ENCODE measurements at regions not wholly inside any gene's neighbourhood (a gene's known extent, or its start where the extent isn't known, plus 50 kb on each side); places are given as distances from the start of the nearest gene placed in this dataset.
A peak's percentile ranks its signal among the peaks of the same experiment; 100 is the strongest.
"Not testable (repeated sequence)": the region's sequence is repeated elsewhere in the genome, so short reads cannot be mapped to it uniquely, and the experiment has no call there.

DNA sequence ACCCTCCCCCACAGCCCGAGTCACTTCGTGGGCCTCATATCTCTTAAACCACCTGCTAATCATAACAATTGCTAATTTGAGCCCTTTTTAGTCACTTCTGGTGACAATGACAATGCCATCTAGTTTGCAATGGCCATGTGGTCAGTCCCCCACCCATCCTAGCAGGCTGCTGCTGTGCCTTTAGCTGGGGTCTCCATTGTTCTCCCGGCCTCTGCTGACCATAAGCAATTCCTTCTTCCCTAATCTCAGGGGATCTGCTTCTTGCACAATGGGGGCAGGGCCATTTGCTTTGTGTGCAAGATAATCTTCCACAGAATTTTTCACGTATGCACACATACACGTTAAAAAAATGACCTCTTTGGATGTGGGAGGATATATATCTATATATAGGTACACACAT is 406.1 kb upstream of the ONECUT1 start:
- no peak overlapping the region for H3K18ac ChIP-seq (ENCODE audit: low read length)
- no peak overlapping the region for H2BK15ac ChIP-seq (replicated peaks; ENCODE audit: low read depth)
- no peaks in the 10 kb centered on the region for H3K79me1 ChIP-seq (ENCODE audit: low read length)
- H3K23ac ChIP-seq (ENCODE audit: low read length) = no peak overlapping the region
- no CpG with 5 or more reads among the region's 5 CpGs for WGBS (ENCODE audit: extremely low coverage, insufficient coverage, low lambda C conversion rate)
- H2AK5ac ChIP-seq (ENCODE audit: low read length) = no peak overlapping the region
- no peak overlapping the region for H2BK120ac ChIP-seq (ENCODE audit: low read depth, low read length)
- H3K9ac ChIP-seq (ENCODE audit: low read length) = no peak overlapping the region
- no peak overlapping the region for H3K27ac ChIP-seq (ENCODE audit: low read depth, low read length)
- H2BK5ac ChIP-seq (ENCODE audit: low read length) = no peak overlapping the region
- H4K8ac ChIP-seq (ENCODE audit: low read depth, low read length) = no peak overlapping the region
- H3K4me2 ChIP-seq (ENCODE audit: low read length) = no peak overlapping the region
- H3K79me2 ChIP-seq (ENCODE audit: control insufficient read depth, insufficient read depth, low read length) = no peaks in the 10 kb centered on the region
- no peak overlapping the region for H4K5ac ChIP-seq (ENCODE audit: low read length)
- peak; percentile 10 for DNase-seq
- H3K4ac ChIP-seq (ENCODE audit: low read depth, low read length) = no peak overlapping the region
- H3K4me3 ChIP-seq (ENCODE audit: low read length) = no peak overlapping the region
- H3K4me1 ChIP-seq (ENCODE audit: control insufficient read depth, low read depth, low read length) = peaks cover 4% of the 10 kb centered on the region
- H3K27me3 ChIP-seq (ENCODE audit: insufficient read depth, low read length, poor library complexity) = no peaks in the 10 kb centered on the region
- H3K56ac ChIP-seq (ENCODE audit: low read length) = no peak overlapping the region
- H3K36me3 ChIP-seq (ENCODE audit: control insufficient read depth, insufficient read depth, low read length) = no peaks in the 10 kb centered on the region

DNA sequence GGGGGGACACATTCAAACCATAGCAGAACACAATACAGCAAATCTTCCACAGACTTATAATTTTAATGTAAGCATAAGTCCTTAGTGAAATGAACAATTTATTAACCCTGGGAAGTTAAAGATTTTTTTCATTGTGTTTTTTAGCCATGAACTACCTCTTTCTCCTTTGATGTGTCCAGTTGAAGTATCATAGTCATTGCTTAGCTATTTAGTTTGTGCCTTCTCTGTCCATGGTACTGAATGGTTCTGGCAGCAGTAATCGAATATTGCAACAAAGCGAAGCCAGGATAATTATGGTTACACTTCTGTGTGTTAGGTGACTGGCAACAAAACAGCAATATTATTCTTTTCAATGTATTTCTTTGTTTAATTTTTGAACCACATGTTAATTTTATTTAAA is 403.0 kb upstream of the ONECUT1 start:
- DNase-seq = peak; percentile 30
- H3K79me1 ChIP-seq (ENCODE audit: low read length) = no peaks in the 10 kb centered on the region

DNA sequence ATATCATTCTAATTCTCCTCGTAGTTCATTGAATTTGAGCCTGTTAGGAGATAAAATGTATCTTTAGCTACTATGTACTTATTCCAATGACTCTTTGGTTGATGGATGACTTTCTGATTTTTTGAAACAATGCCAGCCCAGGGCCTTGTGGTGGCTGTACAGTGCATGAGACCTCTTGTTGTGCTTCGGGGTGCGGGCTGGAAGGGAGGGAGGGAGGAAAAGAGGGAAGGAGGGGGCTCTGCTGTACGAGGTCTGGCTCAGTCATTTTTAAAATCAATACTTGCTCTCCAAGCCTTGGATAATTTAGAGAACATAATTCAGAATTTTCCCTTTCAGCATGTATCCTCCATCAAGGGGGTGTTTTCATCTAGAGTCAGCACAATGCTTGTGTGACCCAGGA is 399.7 kb upstream of the ONECUT1 start:
- H3K4ac ChIP-seq (ENCODE audit: low read depth, low read length) = no peak overlapping the region
- H2AK5ac ChIP-seq (ENCODE audit: low read length) = no peak overlapping the region
- no peaks in the 10 kb centered on the region for H3K4me1 ChIP-seq (ENCODE audit: control insufficient read depth, low read depth, low read length)
- H3K4me2 ChIP-seq (ENCODE audit: low read length) = no peak overlapping the region
- H2BK120ac ChIP-seq (ENCODE audit: low read depth, low read length) = no peak overlapping the region
- no peak overlapping the region for H4K8ac ChIP-seq (ENCODE audit: low read depth, low read length)
- no peak overlapping the region for H3K9ac ChIP-seq (ENCODE audit: low read length)
- H2BK15ac ChIP-seq (replicated peaks; ENCODE audit: low read depth) = no peak overlapping the region
- no peak overlapping the region for H3K27ac ChIP-seq (ENCODE audit: low read depth, low read length)
- H3K79me2 ChIP-seq (ENCODE audit: control insufficient read depth, insufficient read depth, low read length) = no peaks in the 10 kb centered on the region
- H4K5ac ChIP-seq (ENCODE audit: low read length) = no peak overlapping the region
- no peak overlapping the region for H3K23ac ChIP-seq (ENCODE audit: low read length)
- no peaks in the 10 kb centered on the region for H3K36me3 ChIP-seq (ENCODE audit: control insufficient read depth, insufficient read depth, low read length)
- no peaks in the 10 kb centered on the region for H3K27me3 ChIP-seq (ENCODE audit: insufficient read depth, low read length, poor library complexity)
- no peak overlapping the region for H3K4me3 ChIP-seq (ENCODE audit: low read length)
- no peaks in the 10 kb centered on the region for H3K79me1 ChIP-seq (ENCODE audit: low read length)
- H3K56ac ChIP-seq (ENCODE audit: low read length) = no peak overlapping the region
- WGBS (ENCODE audit: extremely low coverage, insufficient coverage, low lambda C conversion rate) = no CpG with 5 or more reads among the region's 4 CpGs
- H3K18ac ChIP-seq (ENCODE audit: low read length) = no peak overlapping the region
- no peak overlapping the region for H2BK5ac ChIP-seq (ENCODE audit: low read length)
- DNase-seq = no peak

More for the DNA sequence above, 403.0 kb upstream of the ONECUT1 start:
- H2BK120ac ChIP-seq (ENCODE audit: low read depth, low read length) = no peak overlapping the region
- no peak overlapping the region for H2BK15ac ChIP-seq (replicated peaks; ENCODE audit: low read depth)
- no peak overlapping the region for H2BK5ac ChIP-seq (ENCODE audit: low read length)
- no peaks in the 10 kb centered on the region for H3K36me3 ChIP-seq (ENCODE audit: control insufficient read depth, insufficient read depth, low read length)
- no peak overlapping the region for H3K4ac ChIP-seq (ENCODE audit: low read depth, low read length)
- no peak overlapping the region for H3K18ac ChIP-seq (ENCODE audit: low read length)
- no peak overlapping the region for H4K8ac ChIP-seq (ENCODE audit: low read depth, low read length)
- H3K4me2 ChIP-seq (ENCODE audit: low read length) = no peak overlapping the region
- no peak overlapping the region for H3K27ac ChIP-seq (ENCODE audit: low read depth, low read length)
- H2AK5ac ChIP-seq (ENCODE audit: low read length) = no peak overlapping the region
- peaks cover 4% of the 10 kb centered on the region for H3K4me1 ChIP-seq (ENCODE audit: control insufficient read depth, low read depth, low read length)
- H4K5ac ChIP-seq (ENCODE audit: low read length) = no peak overlapping the region
- WGBS (ENCODE audit: extremely low coverage, insufficient coverage, low lambda C conversion rate) = no CpG with 5 or more reads among the region's 2 CpGs
- H3K9ac ChIP-seq (ENCODE audit: low read length) = no peak overlapping the region
- H3K56ac ChIP-seq (ENCODE audit: low read length) = no peak overlapping the region
- no peaks in the 10 kb centered on the region for H3K79me2 ChIP-seq (ENCODE audit: control insufficient read depth, insufficient read depth, low read length)
- H3K27me3 ChIP-seq (ENCODE audit: insufficient read depth, low read length, poor library complexity) = no peaks in the 10 kb centered on the region
- H3K23ac ChIP-seq (ENCODE audit: low read length) = no peak overlapping the region
- no peak overlapping the region for H3K4me3 ChIP-seq (ENCODE audit: low read length)

DNA sequence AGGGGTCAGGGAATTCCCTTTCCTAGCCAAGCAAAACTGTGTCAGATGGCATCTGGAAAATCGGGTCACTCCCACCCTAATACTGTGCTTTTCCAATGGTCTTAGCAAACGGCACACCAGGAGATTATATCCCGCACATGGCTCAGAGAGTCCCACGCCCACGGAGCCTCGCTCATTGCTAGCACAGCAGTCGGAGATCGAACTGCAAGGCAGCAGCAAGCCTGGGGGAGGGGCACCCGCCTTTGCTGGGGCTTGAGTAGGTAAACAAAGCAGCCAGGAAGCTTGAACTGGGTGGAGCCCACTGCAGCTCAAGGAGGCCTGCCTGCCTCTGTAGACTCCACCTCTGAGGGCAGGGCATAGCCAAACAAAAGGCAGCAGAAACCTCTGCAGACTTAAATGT is 393.3 kb upstream of the ONECUT1 start:
- not testable (repeated sequence) for H3K27ac ChIP-seq (ENCODE audit: low read depth, low read length)

DNA sequence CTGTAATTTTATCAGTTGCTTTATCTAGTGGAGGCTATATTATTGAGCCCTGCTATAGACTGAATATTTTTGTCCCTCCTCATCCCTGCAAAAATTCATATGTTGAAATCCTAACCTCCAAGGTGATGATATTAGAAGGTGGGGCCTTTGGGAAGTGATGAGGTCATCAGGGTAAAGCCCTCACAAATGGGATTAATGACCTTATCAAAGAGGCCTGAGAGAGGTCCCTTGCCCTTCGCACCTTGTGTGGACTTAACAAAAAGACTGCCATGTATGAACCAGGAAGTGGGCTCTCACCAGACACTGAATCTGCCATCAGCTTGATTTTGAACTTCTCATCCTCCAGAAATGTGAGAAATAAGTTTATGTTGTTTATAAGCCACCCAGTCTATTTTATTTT is 381.4 kb upstream of the ONECUT1 start:
- H4K5ac ChIP-seq (ENCODE audit: low read length) = no peak overlapping the region
- no peaks in the 10 kb centered on the region for H3K27me3 ChIP-seq (ENCODE audit: insufficient read depth, low read length, poor library complexity)
- WGBS (ENCODE audit: extremely low coverage, insufficient coverage, low lambda C conversion rate) = no CpG with 5 or more reads among the region's 1 CpG
- H2AK5ac ChIP-seq (ENCODE audit: low read length) = no peak overlapping the region
- H3K27ac ChIP-seq (ENCODE audit: low read depth, low read length) = no peak overlapping the region
- H3K4me2 ChIP-seq (ENCODE audit: low read length) = no peak overlapping the region
- H3K4me1 ChIP-seq (ENCODE audit: control insufficient read depth, low read depth, low read length) = no peaks in the 10 kb centered on the region
- no peaks in the 10 kb centered on the region for H3K79me2 ChIP-seq (ENCODE audit: control insufficient read depth, insufficient read depth, low read length)
- H3K4me3 ChIP-seq (ENCODE audit: low read length) = no peak overlapping the region
- no peak overlapping the region for H2BK120ac ChIP-seq (ENCODE audit: low read depth, low read length)
- no peak overlapping the region for H3K9ac ChIP-seq (ENCODE audit: low read length)
- H2BK5ac ChIP-seq (ENCODE audit: low read length) = no peak overlapping the region
- no peak overlapping the region for H3K4ac ChIP-seq (ENCODE audit: low read depth, low read length)
- H3K56ac ChIP-seq (ENCODE audit: low read length) = no peak overlapping the region
- H2BK15ac ChIP-seq (replicated peaks; ENCODE audit: low read depth) = no peak overlapping the region
- peak; percentile 26 for DNase-seq
- H3K79me1 ChIP-seq (ENCODE audit: low read length) = no peaks in the 10 kb centered on the region
- no peak overlapping the region for H3K23ac ChIP-seq (ENCODE audit: low read length)
- H4K8ac ChIP-seq (ENCODE audit: low read depth, low read length) = no peak overlapping the region
- H3K18ac ChIP-seq (ENCODE audit: low read length) = no peak overlapping the region
- no peaks in the 10 kb centered on the region for H3K36me3 ChIP-seq (ENCODE audit: control insufficient read depth, insufficient read depth, low read length)

More for the DNA sequence above, 393.3 kb upstream of the ONECUT1 start:
- not testable (repeated sequence) for H3K79me2 ChIP-seq (ENCODE audit: control insufficient read depth, insufficient read depth, low read length); H3K23ac ChIP-seq (ENCODE audit: low read length); H3K79me1 ChIP-seq (ENCODE audit: low read length); H3K27me3 ChIP-seq (ENCODE audit: insufficient read depth, low read length, poor library complexity); H2BK15ac ChIP-seq (replicated peaks; ENCODE audit: low read depth); H3K4me3 ChIP-seq (ENCODE audit: low read length); H2BK5ac ChIP-seq (ENCODE audit: low read length); H3K56ac ChIP-seq (ENCODE audit: low read length); H3K36me3 ChIP-seq (ENCODE audit: control insufficient read depth, insufficient read depth, low read length); H3K9ac ChIP-seq (ENCODE audit: low read length); H4K5ac ChIP-seq (ENCODE audit: low read length); H3K4ac ChIP-seq (ENCODE audit: low read depth, low read length); H4K8ac ChIP-seq (ENCODE audit: low read depth, low read length); H2AK5ac ChIP-seq (ENCODE audit: low read length); H3K4me2 ChIP-seq (ENCODE audit: low read length); H2BK120ac ChIP-seq (ENCODE audit: low read depth, low read length); H3K4me1 ChIP-seq (ENCODE audit: control insufficient read depth, low read depth, low read length); DNase-seq; H3K18ac ChIP-seq (ENCODE audit: low read length)
- WGBS (ENCODE audit: extremely low coverage, insufficient coverage, low lambda C conversion rate) = no CpG with 5 or more reads among the region's 9 CpGs

DNA sequence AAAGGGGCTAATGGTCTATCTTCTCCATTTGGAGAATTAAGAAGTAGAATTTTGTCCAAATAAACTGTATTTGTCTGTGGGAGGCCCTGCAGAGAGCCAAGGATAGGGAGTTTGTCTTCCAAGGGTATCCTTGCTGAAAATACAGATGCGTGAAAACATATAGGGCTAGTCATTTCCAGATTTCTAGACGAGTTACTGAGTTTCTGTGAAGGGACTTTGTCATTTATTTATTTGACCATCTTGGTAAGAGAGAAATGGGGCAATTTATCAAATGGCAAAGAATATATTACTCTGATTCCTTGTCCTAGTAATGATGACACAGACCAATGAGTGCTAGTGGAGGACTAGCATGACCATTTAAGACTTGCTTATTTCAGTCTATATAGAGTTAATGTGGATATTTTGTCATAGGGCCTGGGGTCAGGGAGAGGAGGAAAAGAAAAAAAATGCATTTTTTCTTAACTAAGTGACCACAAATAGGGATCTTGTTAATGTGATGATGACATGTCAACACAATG is 376.6 kb upstream of the ONECUT1 start:
- Histone ChIP-seq H3K36me3 (ENCODE audit: control insufficient read depth, insufficient read depth, low read length) (no peaks in the 10 kb centered on the region), H2BK5ac (ENCODE audit: low read length) (no peak overlapping the region), H3K4me3 (ENCODE audit: low read length) (no peak overlapping the region), H3K27ac (ENCODE audit: low read depth, low read length) (no peak overlapping the region), H4K8ac (ENCODE audit: low read depth, low read length) (no peak overlapping the region), H3K79me1 (ENCODE audit: low read length) (no peaks in the 10 kb centered on the region), H4K5ac (ENCODE audit: low read length) (no peak overlapping the region), H3K23ac (ENCODE audit: low read length) (no peak overlapping the region), H3K56ac (ENCODE audit: low read length) (no peak overlapping the region), H2AK5ac (ENCODE audit: low read length) (no peak overlapping the region), H3K79me2 (ENCODE audit: control insufficient read depth, insufficient read depth, low read length) (no peaks in the 10 kb centered on the region), H3K4me1 (ENCODE audit: control insufficient read depth, low read depth, low read length) (no peaks in the 10 kb centered on the region), H2BK15ac (replicated peaks; ENCODE audit: low read depth) (no peak overlapping the region), H2BK120ac (ENCODE audit: low read depth, low read length) (no peak overlapping the region), H3K4ac (ENCODE audit: low read depth, low read length) (no peak overlapping the region), H3K18ac (ENCODE audit: low read length) (no peak overlapping the region), H3K27me3 (ENCODE audit: insufficient read depth, low read length, poor library complexity) (no peaks in the 10 kb centered on the region), H3K4me2 (ENCODE audit: low read length) (no peak overlapping the region), H3K9ac (ENCODE audit: low read length) (no peak overlapping the region)
- DNase-seq = no peak
- no CpG with 5 or more reads among the region's 2 CpGs for WGBS (ENCODE audit: extremely low coverage, insufficient coverage, low lambda C conversion rate)

All from mesendoderm (in vitro differentiated cells).